Neural cell (in vitro differentiated cells): ENCODE measurements at regions not wholly inside any gene's neighbourhood (a gene's known extent, or its start where the extent isn't known, plus 50 kb on each side); places are given as distances from the start of the nearest gene placed in this dataset.

Source experiments
- H2AFZ ChIP-seq: fragments of 200-600, 300-800 bp; sonication (generic), shearing (Covaris generic); 2 replicates; pipeline ENCODE4 v1.6.0; 2014; ENCODE audit warnings: low read depth, mild to moderate bottlenecking, antibody characterized with exemption, low read length, moderate library complexity
- H3F3A ChIP-seq: fragments of 200-600 bp; shearing (Covaris generic); 2 replicates; pipeline ENCODE4 v1.6.1; 2016; ENCODE audit warnings: mild to moderate bottlenecking, moderate library complexity, mixed read lengths, antibody characterized with exemption, low read length; ENCODE audit not compliant: insufficient read depth, poor library complexity, severe bottlenecking
- H3K27ac ChIP-seq: fragments of 200-600, 300-800 bp; sonication (generic), shearing (Covaris generic); 2 replicates; pipeline ENCODE4 v1.5.1; 2014; ENCODE audit warnings: mild to moderate bottlenecking, low read length, moderate library complexity
- H3K27me3 ChIP-seq: fragments of 300-800, 200-600 bp; sonication (generic), shearing (Covaris generic); 2 replicates; pipeline ENCODE4 v1.6.0; 2014; ENCODE audit warnings: mild to moderate bottlenecking, low read depth, low read length, moderate library complexity; ENCODE audit not compliant: insufficient read depth
- H3K36me3 ChIP-seq: fragments of 300-800, 200-600 bp; sonication (generic), shearing (Covaris generic); 2 replicates; pipeline ENCODE4 v1.5.1; 2014; ENCODE audit warnings: mild to moderate bottlenecking, antibody characterized with exemption, low read length, moderate library complexity; ENCODE audit not compliant: insufficient read depth
- H3K4me2 ChIP-seq: fragments of 300-800, 200-600 bp; sonication (generic), shearing (Covaris generic); 2 replicates; pipeline ENCODE4 v1.6.0; 2014; ENCODE audit warnings: mild to moderate bottlenecking, low read length
- H3K4me3 ChIP-seq: fragments of 300-800, 200-600 bp; sonication (generic), shearing (Covaris generic); 2 replicates; pipeline ENCODE4 v1.5.1; 2014; ENCODE audit warnings: mild to moderate bottlenecking, low read length, moderate library complexity
- H3K79me2 ChIP-seq: fragments of 200-600 bp; shearing (Covaris generic); replicated peaks from 2 replicates; pipeline ENCODE4 v1.6.0; 2014; ENCODE audit warnings: mild to moderate bottlenecking, low read length, moderate library complexity; ENCODE audit not compliant: insufficient read depth
- H3K9ac ChIP-seq: fragments of 300-800, 200-600 bp; sonication (generic), shearing (Covaris generic); 2 replicates; pipeline ENCODE4 v1.6.1; 2016; ENCODE audit warnings: mild to moderate bottlenecking, low read length, mixed read lengths
- H3K9me2 ChIP-seq: fragments of 200-600 bp; shearing (Covaris generic); 2 replicates; pipeline ENCODE4 v1.6.1; 2016; ENCODE audit warnings: mild to moderate bottlenecking, low read length, mixed read lengths; ENCODE audit not compliant: insufficient read depth
- H3K9me3 ChIP-seq: fragments of 200-600, 300-800 bp; sonication (generic), shearing (Covaris generic); 2 replicates; pipeline ENCODE4 v1.6.1; 2016; ENCODE audit warnings: mild to moderate bottlenecking, mixed run types, low read length, moderate library complexity, mixed read lengths
- H4K20me1 ChIP-seq: fragments of 200-600 bp; shearing (Covaris generic); 2 replicates; pipeline ENCODE4 v1.6.1; 2016; ENCODE audit warnings: mild to moderate bottlenecking, mixed run types; ENCODE audit not compliant: insufficient read depth
- EP300 ChIP-seq: fragments of 450-650 bp; conservative IDR thresholded peaks from 2 replicates; pipeline ENCODE4 v1.6.1; 2014; ENCODE audit warnings: antibody characterized with exemption, mild to moderate bottlenecking, moderate library complexity; ENCODE audit not compliant: poor library complexity, severe bottlenecking
- EZH2 ChIP-seq: fragments of 200-600, 300-800 bp; shearing (Covaris generic), sonication (generic); IDR thresholded peaks from 2 replicates; pipeline ENCODE4 v1.6.1; 2014; ENCODE audit warnings: antibody characterized with exemption, low read length, borderline replicate concordance, mild to moderate bottlenecking; ENCODE audit not compliant: insufficient read depth, poor library complexity, severe bottlenecking
- MXI1 ChIP-seq: fragments of 450-650 bp; conservative IDR thresholded peaks from 2 replicates; pipeline ENCODE4 v1.6.1; 2014; ENCODE audit warnings: antibody characterized with exemption, mild to moderate bottlenecking; ENCODE audit not compliant: poor library complexity, severe bottlenecking
- POLR2AphosphoS5 ChIP-seq: IDR thresholded peaks from 2 replicates; pipeline ENCODE4 v1.6.1; 2012
- RAD21 ChIP-seq: fragments of 450-650 bp; conservative IDR thresholded peaks from 2 replicates; pipeline ENCODE4 v1.6.1; 2014; ENCODE audit warnings: antibody characterized with exemption, mild to moderate bottlenecking, moderate library complexity
- SMC3 ChIP-seq: fragments of 450-650 bp; conservative IDR thresholded peaks from 2 replicates; pipeline ENCODE4 v1.6.1; 2014; ENCODE audit warnings: antibody characterized with exemption, mild to moderate bottlenecking, moderate library complexity; ENCODE audit not compliant: poor library complexity
- TAF1 ChIP-seq: IDR thresholded peaks from 2 replicates; pipeline ENCODE4 v1.6.1; 2012; ENCODE audit warnings: low read depth
- TF ChIP-seq, protein P1 (sequence below): fragments of 450-650 bp; IDR thresholded peaks from 2 replicates; pipeline ENCODE4 v1.5.1; 2014; ENCODE audit warnings: antibody characterized with exemption, mild to moderate bottlenecking, moderate library complexity; ENCODE audit not compliant: poor library complexity, severe bottlenecking
- TF ChIP-seq, protein P2 (sequence below): IDR thresholded peaks from 2 replicates; pipeline ENCODE4 v1.6.1; 2012; ENCODE audit warnings: borderline replicate concordance

DNA sequence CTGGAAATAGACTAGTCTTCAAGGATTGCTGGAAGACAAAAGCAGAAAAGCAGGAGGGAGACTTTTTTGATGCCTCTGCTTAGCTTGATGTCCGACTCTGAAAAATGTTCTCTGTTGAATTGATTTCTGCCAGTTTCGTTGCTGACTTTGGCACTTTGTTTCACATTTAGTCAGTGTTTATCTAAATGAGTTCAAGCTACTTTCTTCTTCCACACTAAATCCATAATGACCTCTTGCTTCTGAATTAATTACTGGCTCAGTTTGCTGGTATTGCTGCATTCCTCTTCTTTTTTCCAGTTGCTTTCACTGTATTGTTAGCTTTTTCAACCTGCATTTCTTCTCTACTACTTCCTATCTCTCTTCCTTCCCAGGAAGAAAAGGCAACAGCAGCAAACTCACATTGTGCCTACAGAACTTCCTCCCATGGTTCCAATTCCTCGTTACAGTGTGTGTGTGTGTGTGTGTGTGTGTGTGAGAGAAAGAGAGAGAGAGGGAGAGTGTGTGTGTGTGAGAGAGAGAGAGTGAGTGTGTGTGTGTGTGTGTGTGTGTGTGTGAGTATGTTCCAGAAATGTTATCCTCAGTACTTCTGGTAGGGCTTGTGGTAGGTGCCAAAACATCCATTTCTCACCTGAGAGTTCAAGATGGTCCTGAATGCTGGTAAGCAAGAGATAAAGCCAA, 234.8 kb downstream of the CSNK1G3 start:
- H3K27me3 ChIP-seq = no peaks in the 10 kb centered on the region
- TF ChIP-seq EP300 (no peak), SMC3 (no peak), RAD21 (no peak), MXI1 (no peak), EZH2 (no peak), POLR2AphosphoS5 (no peak), TAF1 (no peak)
- TF ChIP-seq, protein P1, sequence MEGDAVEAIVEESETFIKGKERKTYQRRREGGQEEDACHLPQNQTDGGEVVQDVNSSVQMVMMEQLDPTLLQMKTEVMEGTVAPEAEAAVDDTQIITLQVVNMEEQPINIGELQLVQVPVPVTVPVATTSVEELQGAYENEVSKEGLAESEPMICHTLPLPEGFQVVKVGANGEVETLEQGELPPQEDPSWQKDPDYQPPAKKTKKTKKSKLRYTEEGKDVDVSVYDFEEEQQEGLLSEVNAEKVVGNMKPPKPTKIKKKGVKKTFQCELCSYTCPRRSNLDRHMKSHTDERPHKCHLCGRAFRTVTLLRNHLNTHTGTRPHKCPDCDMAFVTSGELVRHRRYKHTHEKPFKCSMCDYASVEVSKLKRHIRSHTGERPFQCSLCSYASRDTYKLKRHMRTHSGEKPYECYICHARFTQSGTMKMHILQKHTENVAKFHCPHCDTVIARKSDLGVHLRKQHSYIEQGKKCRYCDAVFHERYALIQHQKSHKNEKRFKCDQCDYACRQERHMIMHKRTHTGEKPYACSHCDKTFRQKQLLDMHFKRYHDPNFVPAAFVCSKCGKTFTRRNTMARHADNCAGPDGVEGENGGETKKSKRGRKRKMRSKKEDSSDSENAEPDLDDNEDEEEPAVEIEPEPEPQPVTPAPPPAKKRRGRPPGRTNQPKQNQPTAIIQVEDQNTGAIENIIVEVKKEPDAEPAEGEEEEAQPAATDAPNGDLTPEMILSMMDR = no peak
- TF ChIP-seq, protein P2, sequence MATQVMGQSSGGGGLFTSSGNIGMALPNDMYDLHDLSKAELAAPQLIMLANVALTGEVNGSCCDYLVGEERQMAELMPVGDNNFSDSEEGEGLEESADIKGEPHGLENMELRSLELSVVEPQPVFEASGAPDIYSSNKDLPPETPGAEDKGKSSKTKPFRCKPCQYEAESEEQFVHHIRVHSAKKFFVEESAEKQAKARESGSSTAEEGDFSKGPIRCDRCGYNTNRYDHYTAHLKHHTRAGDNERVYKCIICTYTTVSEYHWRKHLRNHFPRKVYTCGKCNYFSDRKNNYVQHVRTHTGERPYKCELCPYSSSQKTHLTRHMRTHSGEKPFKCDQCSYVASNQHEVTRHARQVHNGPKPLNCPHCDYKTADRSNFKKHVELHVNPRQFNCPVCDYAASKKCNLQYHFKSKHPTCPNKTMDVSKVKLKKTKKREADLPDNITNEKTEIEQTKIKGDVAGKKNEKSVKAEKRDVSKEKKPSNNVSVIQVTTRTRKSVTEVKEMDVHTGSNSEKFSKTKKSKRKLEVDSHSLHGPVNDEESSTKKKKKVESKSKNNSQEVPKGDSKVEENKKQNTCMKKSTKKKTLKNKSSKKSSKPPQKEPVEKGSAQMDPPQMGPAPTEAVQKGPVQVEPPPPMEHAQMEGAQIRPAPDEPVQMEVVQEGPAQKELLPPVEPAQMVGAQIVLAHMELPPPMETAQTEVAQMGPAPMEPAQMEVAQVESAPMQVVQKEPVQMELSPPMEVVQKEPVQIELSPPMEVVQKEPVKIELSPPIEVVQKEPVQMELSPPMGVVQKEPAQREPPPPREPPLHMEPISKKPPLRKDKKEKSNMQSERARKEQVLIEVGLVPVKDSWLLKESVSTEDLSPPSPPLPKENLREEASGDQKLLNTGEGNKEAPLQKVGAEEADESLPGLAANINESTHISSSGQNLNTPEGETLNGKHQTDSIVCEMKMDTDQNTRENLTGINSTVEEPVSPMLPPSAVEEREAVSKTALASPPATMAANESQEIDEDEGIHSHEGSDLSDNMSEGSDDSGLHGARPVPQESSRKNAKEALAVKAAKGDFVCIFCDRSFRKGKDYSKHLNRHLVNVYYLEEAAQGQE = no peak
- no peaks in the 10 kb centered on the region for H3K9me3 ChIP-seq
- no peaks in the 10 kb centered on the region for H3K9me2 ChIP-seq
- H3K9ac ChIP-seq = no peak overlapping the region
- no peaks in the 10 kb centered on the region for H3F3A ChIP-seq
- H2AFZ ChIP-seq = no peak overlapping the region
- no peaks in the 10 kb centered on the region for H3K79me2 ChIP-seq
- no peaks in the 10 kb centered on the region for H4K20me1 ChIP-seq
- no peak overlapping the region for H3K27ac ChIP-seq
- no peak overlapping the region for H3K4me2 ChIP-seq
- no peak overlapping the region for H3K4me3 ChIP-seq
- H3K36me3 ChIP-seq = no peaks in the 10 kb centered on the region

DNA sequence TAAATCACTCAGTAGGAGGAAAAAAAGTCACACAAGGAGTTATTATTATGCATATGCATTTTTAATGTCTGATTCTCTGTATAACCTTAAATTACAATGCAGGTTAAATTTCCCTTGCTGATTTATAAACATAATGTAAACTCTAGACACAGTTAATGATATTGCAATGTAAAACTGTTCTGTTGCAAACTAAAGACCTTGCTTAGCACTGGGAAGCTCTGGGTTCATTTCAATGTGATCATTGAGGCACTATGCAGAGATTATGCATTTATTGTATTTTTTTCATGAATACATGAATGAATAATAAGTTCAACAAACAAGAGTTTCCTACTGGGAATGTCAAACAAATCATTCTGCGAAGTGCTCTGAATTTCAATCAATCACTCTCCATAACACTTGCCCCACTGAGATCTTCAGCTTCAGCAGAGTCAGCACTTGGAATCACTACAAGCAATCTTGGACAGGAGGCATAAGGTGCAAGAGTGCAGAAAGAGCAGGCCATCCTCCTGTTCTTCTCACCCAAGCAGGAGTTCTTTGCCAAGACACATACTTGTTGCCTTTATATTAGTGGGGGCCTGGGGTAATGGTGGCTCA, 232.1 kb downstream of the CSNK1G3 start:
- Histone ChIP-seq H3K27ac (no peak overlapping the region), H3K4me2 (no peak overlapping the region), H3K9me2 (no peaks in the 10 kb centered on the region), H3K9me3 (no peaks in the 10 kb centered on the region), H3K36me3 (no peaks in the 10 kb centered on the region), H4K20me1 (no peaks in the 10 kb centered on the region), H3K9ac (no peak overlapping the region), H3K79me2 (no peaks in the 10 kb centered on the region), H2AFZ (no peak overlapping the region), H3K27me3 (no peaks in the 10 kb centered on the region), H3K4me3 (no peak overlapping the region), H3F3A (no peaks in the 10 kb centered on the region)
- TF ChIP-seq EP300 = peak; percentile 80
- TF ChIP-seq RAD21 = peak; percentile 22
- TF ChIP-seq SMC3 = peak; percentile 24
- TF ChIP-seq, protein P2 = no peak
- no peak for TF ChIP-seq EZH2
- TF ChIP-seq, protein P1 = no peak
- TF ChIP-seq POLR2AphosphoS5 = peak; percentile 47
- TF ChIP-seq TAF1 = no peak
- TF ChIP-seq MXI1 = no peak
